Epithelial cell of proximal tubule (primary cell): ENCODE measurements at regions not wholly inside any gene's neighbourhood (a gene's known extent, or its start where the extent isn't known, plus 50 kb on each side); places are given as distances from the start of the nearest gene placed in this dataset.

Experiments used
- DNase-seq: peaks from one replicate; pipeline ENCODE4 v3.0.0-alpha.2; 2011; ENCODE audit warnings: low read depth
- H3K4me3 ChIP-seq: 2 replicates; pipeline ENCODE4 v1.5.1; 2011; ENCODE audit warnings: low read depth, mild to moderate bottlenecking, low read length
- CTCF ChIP-seq: conservative IDR thresholded peaks from 2 replicates; pipeline ENCODE4 v1.5.1; 2012; ENCODE audit warnings: low read depth, mild to moderate bottlenecking, low read length

- TF ChIP-seq CTCF = no peak
- no peak overlapping the region for H3K4me3 ChIP-seq
- no peak for DNase-seq
Observed at GRCh38 chr9:106420511-106420944, 442.4 kb upstream of the ZNF462 start.

- TF ChIP-seq CTCF = no peak
- no peak overlapping the region for H3K4me3 ChIP-seq
- no peak for DNase-seq
Observed at GRCh38 chr9:106421772-106422171, 441.2 kb upstream of the ZNF462 start.

- no peak overlapping the region for H3K4me3 ChIP-seq
- DNase-seq = no peak
- no peak for TF ChIP-seq CTCF
Observed at GRCh38 chr9:106423575-106423974, 439.4 kb upstream of the ZNF462 start.

- TF ChIP-seq CTCF = no peak
- no peak for DNase-seq
- no peak overlapping the region for H3K4me3 ChIP-seq
Observed at GRCh38 chr9:106432631-106433030, 430.3 kb upstream of the ZNF462 start.

GRCh38 chr9:106438928-106439327, 424.0 kb upstream of the ZNF462 start:
- DNase-seq = no peak
- no peak overlapping the region for H3K4me3 ChIP-seq
- TF ChIP-seq CTCF = no peak

- no peak overlapping the region for H3K4me3 ChIP-seq
- no peak for TF ChIP-seq CTCF
Observed at GRCh38 chr9:106441283-106441682, 421.7 kb upstream of the ZNF462 start.

GRCh38 chr9:106443520-106443919, 419.4 kb upstream of the ZNF462 start:
- H3K4me3 ChIP-seq = no peak overlapping the region
- TF ChIP-seq CTCF = no peak
- DNase-seq = no peak

More at GRCh38 chr9:106441283-106441682, 421.7 kb upstream of the ZNF462 start:
- DNase-seq = no peak
